ENCODE measurements at regions not wholly inside any gene's neighbourhood (a gene's known extent, or its start where the extent isn't known, plus 50 kb on each side); places are given as distances from the start of the nearest gene placed in this dataset.

DNA sequence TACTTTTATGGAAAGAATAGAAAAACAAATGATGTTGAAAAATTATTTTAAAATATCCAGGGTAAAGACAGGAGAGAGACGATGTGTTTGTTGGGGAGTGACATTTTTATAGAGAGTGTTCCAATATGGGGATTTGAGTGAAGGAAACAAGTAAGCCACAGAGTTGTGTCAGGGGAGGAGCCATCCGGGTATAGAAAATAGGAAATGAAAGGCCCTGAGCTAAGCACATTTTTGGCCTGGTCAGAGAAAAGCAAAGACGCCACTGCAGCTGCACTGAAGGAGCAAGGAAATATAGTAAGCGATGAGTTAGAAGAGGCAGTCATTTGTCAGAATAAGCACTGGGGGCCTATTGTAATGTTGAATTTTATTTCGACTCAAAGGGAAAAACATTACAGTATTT lies 107.3 kb upstream of the ADGRL4 start:
- no peak for DNase-seq

DNA sequence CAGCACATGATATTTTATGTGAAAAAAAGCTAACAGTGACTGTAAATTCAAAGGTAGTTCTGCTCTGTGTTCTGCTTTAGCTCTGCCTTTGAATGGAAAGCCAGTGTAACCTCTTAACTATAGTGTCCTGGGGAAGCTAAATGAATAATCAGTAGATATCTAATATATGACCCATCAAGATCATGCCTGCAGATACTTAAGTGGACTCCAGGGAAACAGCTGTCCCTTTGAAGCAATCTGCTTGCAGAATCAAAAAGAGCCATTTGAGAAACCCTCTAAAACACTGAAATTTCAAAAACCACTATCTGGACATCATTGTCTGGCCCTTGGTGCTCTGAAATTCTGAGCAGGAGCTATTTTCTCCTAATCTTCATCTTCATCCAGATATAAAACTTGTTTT lies 104.2 kb upstream of the ADGRL4 start:
- DNase-seq, result no peak

DNA sequence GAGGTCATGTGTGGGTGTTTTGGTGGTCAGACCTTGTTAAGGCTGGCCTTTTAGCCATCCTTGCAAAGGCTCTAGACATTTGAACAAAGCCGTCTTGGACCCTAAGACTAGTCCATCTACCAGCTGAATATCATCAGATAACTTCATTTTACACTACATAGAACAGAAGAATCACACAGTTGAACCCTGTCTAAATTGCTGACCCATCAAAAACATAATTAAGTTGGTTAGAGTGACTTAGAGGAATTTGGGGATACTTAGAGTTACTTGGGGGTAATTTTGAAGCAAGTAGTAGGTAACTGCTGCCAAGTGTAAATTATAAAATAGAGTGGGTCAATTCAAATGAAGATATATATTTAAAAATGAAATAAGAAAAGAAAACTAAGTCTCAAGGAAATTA lies 102.9 kb upstream of the ADGRL4 start:
- no peak for DNase-seq

DNA sequence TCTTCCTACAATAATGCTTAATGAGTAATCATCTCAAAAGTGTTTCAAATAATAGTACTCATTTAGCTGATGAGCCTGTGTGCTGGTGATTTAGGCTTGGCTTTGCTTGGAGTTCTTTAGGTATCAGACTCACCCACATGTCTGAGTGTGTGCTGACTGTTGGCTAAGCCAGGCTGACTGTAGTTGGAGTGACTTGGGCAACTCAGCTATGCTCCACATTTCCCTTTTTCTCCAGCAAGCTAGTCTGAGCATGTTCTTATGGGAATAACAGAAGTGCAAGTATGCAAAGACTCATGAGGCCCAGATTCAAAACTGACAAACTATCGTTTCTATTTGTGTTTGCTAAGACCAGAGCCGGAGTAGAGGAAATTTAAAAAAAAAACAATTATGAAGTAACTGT lies 99.0 kb upstream of the ADGRL4 start:
- no peak for DNase-seq

DNA sequence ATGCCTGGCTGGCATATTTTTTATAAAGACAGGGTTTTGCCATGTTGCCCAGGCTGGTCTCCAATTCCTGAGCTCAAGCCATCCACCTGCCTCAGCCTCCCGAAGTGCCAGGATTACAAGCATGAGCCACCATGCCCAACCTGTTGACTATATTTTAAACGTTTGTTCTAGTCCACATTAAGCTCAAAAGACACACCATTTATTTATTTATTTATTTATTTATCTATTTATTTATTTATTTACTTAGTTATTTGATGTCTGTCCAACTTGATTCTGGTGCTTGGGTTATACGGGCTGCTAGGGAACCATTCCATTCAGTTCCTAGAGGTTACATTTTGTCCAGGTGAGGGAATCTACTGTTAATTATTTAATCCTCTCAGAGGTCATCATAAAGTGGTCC lies 98.1 kb upstream of the ADGRL4 start:
- no peak for DNase-seq

DNA sequence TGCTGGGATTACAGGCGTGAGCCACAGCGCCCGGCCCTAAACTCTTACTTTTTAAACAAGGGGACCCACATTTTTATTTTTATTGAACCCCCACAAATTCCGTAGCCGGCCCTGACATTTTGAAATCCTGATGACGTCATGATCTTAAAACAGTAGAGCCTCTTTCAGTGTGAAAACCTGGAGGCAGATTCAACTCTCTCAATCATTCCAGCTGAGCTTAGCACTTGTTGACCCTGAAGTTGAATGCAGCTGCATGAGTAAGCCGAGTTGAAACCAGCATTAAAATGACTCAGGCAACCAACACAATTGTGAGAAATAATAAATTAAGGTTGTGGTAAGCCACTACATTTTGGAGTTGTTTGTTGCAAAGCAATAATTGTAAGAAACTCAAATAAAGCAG lies 93.9 kb upstream of the ADGRL4 start:
- DNase-seq, result no peak

DNA sequence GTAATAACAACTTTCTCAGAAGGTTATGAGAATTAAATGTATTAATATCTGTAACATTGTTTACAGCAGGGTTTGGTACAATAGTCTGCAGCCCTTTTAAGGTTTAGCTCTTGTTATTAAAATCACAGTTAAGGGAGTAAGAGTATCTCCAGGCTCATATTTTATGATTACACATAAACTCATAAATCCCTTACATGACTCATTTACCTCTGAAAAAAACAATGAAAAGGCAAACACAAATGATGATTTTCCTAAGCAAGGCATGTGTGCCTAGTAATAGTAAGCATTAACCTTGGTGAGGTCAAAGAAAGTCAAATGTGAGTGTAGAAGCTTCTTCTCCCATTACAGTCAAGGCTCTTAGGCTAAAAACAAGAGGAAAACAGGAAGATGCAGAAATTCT lies 84.5 kb upstream of the ADGRL4 start:
- no peak for DNase-seq

DNA sequence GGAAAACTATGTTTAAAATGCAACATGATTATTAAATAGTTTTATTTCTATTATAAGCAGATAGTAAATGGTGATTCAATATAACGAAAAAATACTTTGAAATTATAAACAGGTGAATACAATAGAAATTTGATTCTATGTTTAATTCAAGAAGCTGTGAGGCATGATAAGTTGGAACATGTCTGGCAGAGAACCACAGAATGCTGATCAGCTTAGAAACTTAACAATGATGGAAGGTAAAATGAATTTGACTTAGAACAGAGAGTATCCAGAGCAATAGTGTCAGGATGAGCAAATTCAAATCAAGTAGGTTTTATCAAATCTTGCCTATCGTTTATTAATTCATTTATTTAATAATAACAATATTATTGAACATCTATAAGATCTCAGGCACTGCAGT lies 83.4 kb upstream of the ADGRL4 start:
- no peak for DNase-seq

DNA sequence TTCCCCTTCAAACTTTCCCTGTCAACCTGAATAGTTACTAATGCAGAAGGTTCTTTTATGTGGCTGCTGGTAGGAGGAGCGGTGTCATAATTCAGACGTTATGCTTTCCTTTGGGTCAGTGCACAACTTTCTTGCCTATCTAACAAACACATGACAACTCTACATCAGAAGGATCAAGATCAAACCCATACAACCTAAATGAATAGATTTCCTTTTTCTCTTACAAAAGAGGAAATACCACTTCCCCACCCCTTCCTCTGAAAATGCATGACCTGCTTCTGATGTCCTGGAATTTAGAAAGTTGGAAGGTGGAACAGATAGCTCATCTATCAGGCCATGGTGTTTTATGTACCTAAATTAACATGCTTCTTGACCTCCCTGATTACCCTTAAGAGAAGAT lies 75.7 kb upstream of the ADGRL4 start:
- no peak for DNase-seq

DNA sequence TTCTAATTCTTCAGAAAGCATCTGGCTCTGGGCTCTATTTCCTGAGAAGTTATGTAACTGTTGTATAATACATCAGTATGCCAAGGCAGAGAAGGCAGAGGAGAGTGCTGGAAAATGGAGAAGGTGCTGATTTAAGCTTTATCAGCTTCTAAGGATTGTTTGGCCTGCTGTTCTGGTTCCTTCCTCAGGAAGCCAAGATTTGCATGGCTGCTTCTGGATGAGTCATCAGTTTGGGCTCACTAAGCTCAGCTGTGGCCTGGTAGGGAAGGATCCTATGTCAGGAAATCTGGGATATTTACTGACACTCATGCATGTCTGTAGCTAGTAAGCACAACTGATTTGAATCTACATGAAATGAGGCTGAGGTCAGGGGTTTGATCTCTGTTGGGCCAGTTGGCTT lies 73.2 kb upstream of the ADGRL4 start:
- DNase-seq, result peak in 1 of 2 experiments; percentile 40

DNA sequence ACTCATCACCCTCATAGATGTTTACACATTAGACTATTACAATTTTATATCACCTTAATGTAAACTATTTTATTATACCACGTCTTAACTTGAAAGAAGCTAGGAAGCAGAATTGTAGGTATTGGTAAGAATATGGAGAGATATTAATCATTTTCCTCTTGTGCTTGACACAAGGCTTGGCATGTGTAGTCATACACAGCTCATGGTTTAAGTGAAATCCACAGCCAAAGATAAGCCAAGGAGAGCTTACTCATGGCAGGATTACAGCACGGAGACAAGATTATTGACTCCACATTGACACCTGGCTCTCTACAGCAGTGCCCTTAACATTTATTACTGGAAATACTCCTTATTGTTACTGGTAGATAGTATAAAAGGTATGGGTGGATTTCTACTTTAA lies 68.4 kb upstream of the ADGRL4 start:
- DNase-seq, result peak; percentile 30 to 76

DNA sequence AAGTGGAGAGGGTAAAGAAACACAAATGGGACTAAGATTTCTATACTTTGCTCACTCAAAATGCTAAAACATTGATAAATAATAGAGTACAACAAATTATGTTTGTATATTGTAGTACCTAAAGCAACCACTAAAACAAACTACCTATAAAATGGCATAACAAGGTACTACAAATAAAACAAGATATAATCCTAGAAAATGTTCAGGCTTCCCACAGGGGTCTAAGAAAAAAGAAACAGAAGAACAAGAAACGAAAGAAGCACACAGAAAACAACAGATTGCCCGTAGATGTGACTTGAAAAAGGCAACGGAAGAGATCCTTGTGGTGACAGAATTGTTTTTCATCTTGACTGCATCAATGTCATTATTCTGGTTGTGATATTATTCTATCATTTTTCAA lies 63.3 kb upstream of the ADGRL4 start:
- DNase-seq, result no peak

DNA sequence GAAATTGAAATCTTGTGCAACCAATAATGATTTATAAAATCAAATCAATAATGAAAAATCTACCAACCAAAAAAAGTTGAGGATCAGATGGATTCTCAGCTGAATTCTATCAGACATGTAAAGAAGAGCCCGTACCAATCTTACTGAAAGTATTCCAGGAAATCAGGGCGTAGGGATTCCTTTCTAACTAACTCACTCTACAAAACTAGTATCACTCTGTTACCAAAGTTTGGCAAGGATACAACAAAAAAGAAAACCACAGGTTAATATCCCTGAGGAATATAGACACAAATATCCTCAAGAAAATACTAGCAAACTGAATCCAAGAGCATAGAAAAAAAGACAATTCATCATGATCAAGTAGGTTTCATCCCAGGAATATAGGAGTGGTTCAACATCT lies 52.8 kb upstream of the ADGRL4 start:
- DNase-seq, result no peak

Data from NCI-H524 (cell line).